ENCODE measurements at regions not wholly inside any gene's neighbourhood (a gene's known extent, or its start where the extent isn't known, plus 50 kb on each side); places are given as distances from the start of the nearest gene placed in this dataset.

DNA sequence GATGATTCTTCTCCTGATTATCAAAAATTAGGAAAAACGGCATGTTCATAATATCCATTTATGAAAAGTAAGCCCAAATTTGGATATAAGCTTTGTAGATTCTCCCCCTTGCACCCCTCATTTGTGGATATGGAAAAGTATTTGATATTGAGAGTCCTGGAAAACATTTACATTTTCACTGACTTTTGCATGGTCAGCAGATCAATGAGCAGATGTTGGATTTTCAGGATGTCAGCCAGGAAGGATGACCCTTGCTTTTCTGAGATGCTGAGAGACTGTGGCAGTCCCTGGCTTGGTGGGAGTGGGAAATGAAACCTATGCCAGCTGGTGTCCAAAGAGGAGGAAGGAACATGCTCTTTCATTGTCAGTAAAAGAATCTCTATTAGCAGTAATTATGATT, 410.8 kb downstream of the DMAC1 start:
- intact Hi-C loops (cut with DNase I): no loop called here
- TF ChIP-seq, protein P1, sequence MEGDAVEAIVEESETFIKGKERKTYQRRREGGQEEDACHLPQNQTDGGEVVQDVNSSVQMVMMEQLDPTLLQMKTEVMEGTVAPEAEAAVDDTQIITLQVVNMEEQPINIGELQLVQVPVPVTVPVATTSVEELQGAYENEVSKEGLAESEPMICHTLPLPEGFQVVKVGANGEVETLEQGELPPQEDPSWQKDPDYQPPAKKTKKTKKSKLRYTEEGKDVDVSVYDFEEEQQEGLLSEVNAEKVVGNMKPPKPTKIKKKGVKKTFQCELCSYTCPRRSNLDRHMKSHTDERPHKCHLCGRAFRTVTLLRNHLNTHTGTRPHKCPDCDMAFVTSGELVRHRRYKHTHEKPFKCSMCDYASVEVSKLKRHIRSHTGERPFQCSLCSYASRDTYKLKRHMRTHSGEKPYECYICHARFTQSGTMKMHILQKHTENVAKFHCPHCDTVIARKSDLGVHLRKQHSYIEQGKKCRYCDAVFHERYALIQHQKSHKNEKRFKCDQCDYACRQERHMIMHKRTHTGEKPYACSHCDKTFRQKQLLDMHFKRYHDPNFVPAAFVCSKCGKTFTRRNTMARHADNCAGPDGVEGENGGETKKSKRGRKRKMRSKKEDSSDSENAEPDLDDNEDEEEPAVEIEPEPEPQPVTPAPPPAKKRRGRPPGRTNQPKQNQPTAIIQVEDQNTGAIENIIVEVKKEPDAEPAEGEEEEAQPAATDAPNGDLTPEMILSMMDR (IDR thresholded peaks at IDR 0.05): no peak
- Histone ChIP-seq H3K36me3 (no peaks in the 10 kb centered on the region), H3K4me3 (no peak overlapping the region), H3K27ac (no peak overlapping the region), H3K27me3 (no peaks in the 10 kb centered on the region), H3K4me1 (no peaks in the 10 kb centered on the region), H3K9me3 (no peaks in the 10 kb centered on the region)
- DNase-seq (ENCODE audit: low spot score in 2 of 2): no peak

DNA sequence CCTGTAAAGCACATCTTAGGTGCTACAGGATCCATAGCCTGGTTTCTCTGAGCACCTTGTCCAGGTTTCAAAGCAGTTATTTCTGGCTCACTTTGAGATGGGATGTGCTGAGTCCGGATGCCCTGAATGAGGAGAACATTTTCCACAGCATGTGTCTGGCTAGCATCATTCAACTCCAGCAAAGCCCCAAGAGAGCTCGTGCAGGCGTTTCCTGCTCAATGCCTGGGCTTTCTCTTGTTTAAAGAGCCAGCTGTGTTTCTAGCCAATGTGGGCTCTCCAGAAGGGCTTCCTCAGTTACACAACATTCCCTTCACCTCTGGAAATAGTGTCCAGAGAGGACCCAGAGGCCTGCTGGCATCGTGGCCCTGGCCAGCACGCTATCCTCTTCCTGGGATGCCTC, 411.7 kb downstream of the DMAC1 start:
- Histone ChIP-seq H3K4me1 (no peaks in the 10 kb centered on the region), H3K36me3 (no peaks in the 10 kb centered on the region), H3K27ac (no peak overlapping the region), H3K27me3 (no peaks in the 10 kb centered on the region), H3K9me3 (no peaks in the 10 kb centered on the region), H3K4me3 (no peak overlapping the region)
- TF ChIP-seq, protein P1 (IDR thresholded peaks at IDR 0.05): no peak
- DNase-seq (ENCODE audit: low spot score in 2 of 2): no peak
- intact Hi-C loops (cut with DNase I): no loop called here

DNA sequence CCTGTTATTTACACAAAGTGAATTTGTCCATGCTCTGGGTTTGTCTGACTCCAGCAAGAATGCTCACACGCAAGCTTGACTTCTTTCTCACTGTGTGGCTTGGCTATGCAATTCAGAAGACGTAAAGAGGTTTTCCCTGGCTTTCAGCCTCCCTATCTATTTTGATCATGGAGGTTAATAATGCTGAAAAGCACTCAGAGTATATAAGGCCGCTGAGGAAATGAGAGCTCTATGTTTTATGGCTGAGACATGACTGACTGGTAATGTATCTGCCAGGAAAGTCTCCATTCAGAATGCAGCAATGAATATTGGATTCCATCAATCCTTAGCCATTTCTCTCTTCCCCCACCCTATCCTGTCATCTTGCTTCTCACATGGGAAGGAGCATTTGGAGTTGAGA, 417.3 kb downstream of the DMAC1 start:
- no peaks in the 10 kb centered on the region for H3K36me3 ChIP-seq
- DNase-seq (ENCODE audit: low spot score in 2 of 2): no peak
- H3K4me1 ChIP-seq: no peaks in the 10 kb centered on the region
- no peaks in the 10 kb centered on the region for H3K27me3 ChIP-seq
- intact Hi-C loops (cut with DNase I): no loop called here
- H3K27ac ChIP-seq: no peak overlapping the region
- no peaks in the 10 kb centered on the region for H3K9me3 ChIP-seq
- TF ChIP-seq, protein P1 (IDR thresholded peaks at IDR 0.05): no peak
- no peak overlapping the region for H3K4me3 ChIP-seq

DNA sequence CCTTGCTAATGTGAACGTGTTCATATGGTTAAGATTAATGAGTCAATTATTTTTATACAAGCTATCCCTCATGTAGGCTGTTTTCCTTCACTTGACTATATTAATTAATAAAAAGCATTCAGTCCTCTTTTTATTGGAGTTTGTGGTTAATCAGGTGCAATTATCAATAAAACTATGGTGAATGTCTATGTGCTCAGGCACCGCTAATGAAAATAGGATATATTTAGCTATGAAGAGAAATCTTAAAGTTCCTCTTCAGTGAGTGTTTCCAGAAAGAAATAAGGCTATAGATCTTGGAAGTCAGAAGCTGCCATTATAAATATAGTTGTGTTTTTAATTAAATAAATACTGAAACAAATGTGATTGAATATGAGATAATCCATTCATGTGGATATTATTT, 422.1 kb downstream of the DMAC1 start:
- Histone ChIP-seq H3K9me3 (no peaks in the 10 kb centered on the region), H3K4me1 (no peaks in the 10 kb centered on the region), H3K27ac (no peak overlapping the region), H3K36me3 (no peaks in the 10 kb centered on the region), H3K27me3 (no peaks in the 10 kb centered on the region), H3K4me3 (no peak overlapping the region)
- TF ChIP-seq, protein P1 (IDR thresholded peaks at IDR 0.05): no peak
- DNase-seq (ENCODE audit: low spot score in 2 of 2): no peak
- intact Hi-C loops (cut with DNase I): no loop called here

DNA sequence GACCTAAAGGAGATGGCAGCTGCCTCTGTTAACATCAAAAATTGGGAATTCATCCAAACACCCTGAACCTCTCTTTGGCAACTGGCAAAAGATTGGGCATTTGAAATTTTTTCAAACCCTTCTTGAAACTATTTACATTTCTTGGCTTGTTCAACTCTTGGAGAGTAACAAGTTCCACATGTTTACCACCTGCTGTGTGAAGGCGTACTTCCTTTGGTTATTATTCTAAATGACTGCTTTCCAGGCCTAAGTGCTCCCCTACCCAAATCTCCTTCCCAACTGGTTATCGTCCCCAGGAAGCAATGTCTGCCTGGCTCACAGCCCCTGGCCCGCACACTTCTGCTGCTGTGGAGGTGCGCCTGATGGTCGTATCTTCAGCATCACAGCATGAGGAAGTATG, 422.7 kb downstream of the DMAC1 start:
- TF ChIP-seq, protein P1 (IDR thresholded peaks at IDR 0.05): no peak
- H3K27ac ChIP-seq: no peak overlapping the region
- H3K27me3 ChIP-seq: no peaks in the 10 kb centered on the region
- no peaks in the 10 kb centered on the region for H3K9me3 ChIP-seq
- intact Hi-C loops (cut with DNase I): no loop called here
- DNase-seq (ENCODE audit: low spot score in 2 of 2): no peak
- H3K36me3 ChIP-seq: no peaks in the 10 kb centered on the region
- H3K4me1 ChIP-seq: no peaks in the 10 kb centered on the region
- no peak overlapping the region for H3K4me3 ChIP-seq

DNA sequence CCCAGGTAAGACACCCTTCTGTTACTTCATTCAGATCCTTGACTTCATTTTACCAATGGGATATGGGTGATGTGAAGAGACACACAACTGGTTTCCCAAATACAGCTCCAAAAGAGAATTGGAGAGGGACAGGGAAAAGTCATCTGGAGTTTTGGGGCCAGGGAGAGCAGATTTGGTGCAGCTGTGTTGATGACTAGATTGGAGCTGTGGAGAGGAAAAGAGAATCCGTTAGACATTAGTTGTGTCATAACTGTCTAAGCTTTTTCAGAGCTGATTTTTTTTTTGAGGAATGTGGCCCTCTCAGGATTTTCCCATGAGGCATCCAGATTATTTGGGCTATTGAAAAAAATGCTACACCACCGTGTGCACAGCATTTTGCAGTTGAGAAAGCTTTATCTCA, 423.4 kb downstream of the DMAC1 start:
- H3K36me3 ChIP-seq: no peaks in the 10 kb centered on the region
- no peaks in the 10 kb centered on the region for H3K9me3 ChIP-seq
- intact Hi-C loops (cut with DNase I): no loop called here
- no peaks in the 10 kb centered on the region for H3K4me1 ChIP-seq
- no peaks in the 10 kb centered on the region for H3K27me3 ChIP-seq
- no peak overlapping the region for H3K27ac ChIP-seq
- no peak overlapping the region for H3K4me3 ChIP-seq
- TF ChIP-seq, protein P1 (IDR thresholded peaks at IDR 0.05): no peak
- DNase-seq (ENCODE audit: low spot score in 2 of 2): no peak
